Psoas muscle (tissue), 7 donors: ENCODE measurements at regions not wholly inside any gene's neighbourhood (a gene's known extent, or its start where the extent isn't known, plus 50 kb on each side); places are given as distances from the start of the nearest gene placed in this dataset.

Experiments
- ATAC-seq, 4 donors: fragments of 200-7000 bp; cut with Tn5 transposase; one replicate each; pipeline ENCODE4 v1.9.1; 2020; ENCODE audit warnings: moderate library complexity in 3 of 4, mild to moderate bottlenecking in 2 of 4
- DNase-seq, 2 donors: peaks; one replicate each; pipeline ENCODE4 v3.0.0-alpha.2; 2020
- H3K27ac ChIP-seq: fragments of 200-600 bp; one replicate; pipeline ENCODE4 v1.8.0; 2022
- H3K27me3 ChIP-seq, 3 donors: fragments of 200-600 bp in 1 of 3; one replicate each; pipeline versions ENCODE4 v1.6.1 to v1.8.0; 2013 to 2022; ENCODE audit warnings: low read length in 2 of 3, mild to moderate bottlenecking in 2 of 3, moderate library complexity in 1 of 3; ENCODE audit not compliant: insufficient read depth in 3 of 3
- H3K36me3 ChIP-seq, 2 donors: fragments of 200-600 bp in 1 of 2; one replicate each; pipeline versions ENCODE4 v1.6.1 to v1.8.0; 2013 to 2022; ENCODE audit warnings: low read depth in 1 of 2, mild to moderate bottlenecking in 1 of 2, moderate library complexity in 1 of 2; ENCODE audit not compliant: insufficient read depth in 1 of 2
- H3K4me1 ChIP-seq: fragments of 200-600 bp; one replicate; pipeline ENCODE4 v1.8.0; 2022
- H3K4me3 ChIP-seq: fragments of 200-600 bp; one replicate; pipeline ENCODE4 v1.8.0; 2022; ENCODE audit warnings: mild to moderate bottlenecking
- H3K9me3 ChIP-seq: fragments of 200-600 bp; one replicate; pipeline ENCODE4 v1.8.0; 2022
- CTCF ChIP-seq: fragments of 200-600 bp; IDR thresholded peaks from one replicate; pipeline ENCODE4 v1.8.0; 2022; ENCODE audit warnings: antibody characterized with exemption
- WGBS, 3 donors: extraction: QIAGEN DNeasy Blood & Tissue Kit; methylation state at CpG; one replicate each; pipeline versions ENCODE4 v1.1.6 to v1.1.7; 2013; 5-methylcytosine and 5-hydroxymethylcytosine counted together
- intact Hi-C, 2 donors: fragments of 100-400 bp; cut with DNase I; formaldehyde crosslinking; loops; one replicate each; pipeline versions ENCODE4 v1.11.0 to v1.14.2; 2022
- donor health status: healthy with polysubstance abuse.
- donor health status: DM: no; HTN: no; CAD: no; lungs with moderate emphysema.
- donor health status: Bipolar disorder and iron deficiency.
- donor health status: healthy.
- donor health status: DM: yes; HTN: yes; CAD: no.
- donor health status: DM: no; HTN: no; CAD: no.
- donor health status: DM: yes; HTN: yes; CAD: no.

GRCh38 chr7:9782275-9782674 lies 1191.4 kb upstream of the PHF14 start:
- TF ChIP-seq CTCF = no peak
- WGBS, 3 donors = 32 to 43% (median 41%) methylated on average over 2 of the region's 2 CpGs
- DNase-seq (no peak), ATAC-seq (no peak)
- H3K36me3 ChIP-seq = no peaks in the 10 kb centered on the region
- H3K27me3 ChIP-seq = no peaks in the 10 kb centered on the region
- H3K9me3 ChIP-seq = no peaks in the 10 kb centered on the region
- no peak overlapping the region for H3K27ac ChIP-seq
- no peak overlapping the region for H3K4me3 ChIP-seq
- intact Hi-C loops = no loop called here
- H3K4me1 ChIP-seq = no peaks in the 10 kb centered on the region

GRCh38 chr7:9785211-9785610 lies 1188.5 kb upstream of the PHF14 start:
- TF ChIP-seq CTCF = no peak
- 38 to 54% (median 44%) methylated on average over 1 of the region's 1 CpG for WGBS, 3 donors
- no peak for DNase-seq
- no peak overlapping the region for H3K4me3 ChIP-seq
- no peaks in the 10 kb centered on the region for H3K4me1 ChIP-seq
- ATAC-seq = no peak
- H3K36me3 ChIP-seq = no peaks in the 10 kb centered on the region
- H3K27me3 ChIP-seq = no peaks in the 10 kb centered on the region
- intact Hi-C loops = no loop called here
- no peak overlapping the region for H3K27ac ChIP-seq
- no peaks in the 10 kb centered on the region for H3K9me3 ChIP-seq

GRCh38 chr7:9796241-9796640 lies 1177.4 kb upstream of the PHF14 start:
- H3K27me3 ChIP-seq = no peaks in the 10 kb centered on the region
- no peak for TF ChIP-seq CTCF
- H3K9me3 ChIP-seq = no peaks in the 10 kb centered on the region
- H3K36me3 ChIP-seq = no peaks in the 10 kb centered on the region
- H3K4me1 ChIP-seq = no peaks in the 10 kb centered on the region
- no peak overlapping the region for H3K4me3 ChIP-seq
- WGBS, 3 donors = 33 to 47% (median 44%) methylated on average over 1 of the region's 1 CpG
- ATAC-seq = no peak
- no peak overlapping the region for H3K27ac ChIP-seq
- intact Hi-C loops = no loop called here
- DNase-seq = no peak

GRCh38 chr7:9822458-9823290 lies 1151.0 kb upstream of the PHF14 start:
- Histone ChIP-seq H3K27me3 (no peaks in the 10 kb centered on the region), H3K4me1 (no peaks in the 10 kb centered on the region), H3K9me3 (no peaks in the 10 kb centered on the region), H3K36me3 (no peaks in the 10 kb centered on the region), H3K4me3 (no peak overlapping the region), H3K27ac (no peak overlapping the region)
- DNase-seq = no peak
- intact Hi-C loops = no loop called here
- no peak for TF ChIP-seq CTCF
- WGBS, 3 donors = 82 to 85% (median 83%) methylated on average over 19 to 20 of the region's 20 CpGs
- no peak for ATAC-seq

- H3K4me1 ChIP-seq = no peaks in the 10 kb centered on the region
- TF ChIP-seq CTCF = no peak
- no peak overlapping the region for H3K27ac ChIP-seq
- intact Hi-C loops = no loop called here
- ATAC-seq (no peak), DNase-seq (no peak)
- 80 to 81% (median 80%) methylated on average over 3 of the region's 3 CpGs for WGBS, 3 donors
- no peak overlapping the region for H3K4me3 ChIP-seq
- H3K27me3 ChIP-seq = no peaks in the 10 kb centered on the region
- H3K36me3 ChIP-seq = no peaks in the 10 kb centered on the region
- no peaks in the 10 kb centered on the region for H3K9me3 ChIP-seq
Observed at GRCh38 chr7:9835199-9835598, 1138.5 kb upstream of the PHF14 start.
